H1 (cell line): ENCODE measurements at regions not wholly inside any gene's neighbourhood (a gene's known extent, or its start where the extent isn't known, plus 50 kb on each side); places are given as distances from the start of the nearest gene placed in this dataset.

Experiments
- CBX5 ChIP-seq: fragments of 300-800, 300-1000 bp; sonication (generic); IDR thresholded peaks from 2 replicates; pipeline ENCODE4 v1.7.1; 2016; ENCODE audit warnings: antibody characterized with exemption, low read length, low read depth
- CEBPB ChIP-seq: IDR thresholded peaks from 2 replicates; pipeline ENCODE4 v1.6.1; 2012; ENCODE audit warnings: low read depth, low read length
- CHD7 ChIP-seq: fragments of 300-600 bp; sonication (generic); IDR thresholded peaks from 2 replicates; pipeline ENCODE4 v1.7.1; 2012; ENCODE audit warnings: low read length, moderate library complexity, mild to moderate bottlenecking, inconsistent platforms; ENCODE audit not compliant: insufficient replicate concordance
- EP300 ChIP-seq, 2 experiments: IDR thresholded peaks; 1 replicate in 1 of 2; 2 replicates in 1 of 2; pipeline ENCODE4 v1.6.1; 2011 to 2012; ENCODE audit warnings: low read depth in 2 of 2, low read length in 2 of 2, mild to moderate bottlenecking in 2 of 2, borderline replicate concordance in 1 of 2, inconsistent platforms in 1 of 2, moderate library complexity in 1 of 2
- TAF7 ChIP-seq: optimal IDR thresholded peaks from 2 replicates; pipeline ENCODE3; 2011; ENCODE audit warnings: low read depth, mild to moderate bottlenecking, inconsistent platforms, low read length, moderate library complexity, borderline replicate concordance
- YY1 ChIP-seq: IDR thresholded peaks from 2 replicates; pipeline ENCODE4 v1.6.1; 2011; ENCODE audit warnings: low read depth, mild to moderate bottlenecking, low read length

- TF ChIP-seq CHD7 (no peak), CBX5 (no peak), YY1 (no peak), EP300 (IDR thresholded peaks at IDR 0.05; ENCODE audit: borderline replicate concordance in 1 of 2, low read depth in 2 of 2, low read length in 2 of 2) (no peak), CEBPB (no peak), TAF7 (no peak)
These were observed 100.7 kb upstream of the KIF26B start (continued) for GRCh38 chr1:245054105-245054504.
